Iris pigment epithelial cell (primary cell): ENCODE measurements at regions not wholly inside any gene's neighbourhood (a gene's known extent, or its start where the extent isn't known, plus 50 kb on each side); places are given as distances from the start of the nearest gene placed in this dataset.
"Not testable (repeated sequence)": the region's sequence is repeated elsewhere in the genome, so short reads cannot be mapped to it uniquely, and the experiment has no call there.

Source experiments
- DNase-seq: peaks from one replicate; pipeline ENCODE4 v3.0.0-alpha.2; 2011; ENCODE audit warnings: low read depth

DNA sequence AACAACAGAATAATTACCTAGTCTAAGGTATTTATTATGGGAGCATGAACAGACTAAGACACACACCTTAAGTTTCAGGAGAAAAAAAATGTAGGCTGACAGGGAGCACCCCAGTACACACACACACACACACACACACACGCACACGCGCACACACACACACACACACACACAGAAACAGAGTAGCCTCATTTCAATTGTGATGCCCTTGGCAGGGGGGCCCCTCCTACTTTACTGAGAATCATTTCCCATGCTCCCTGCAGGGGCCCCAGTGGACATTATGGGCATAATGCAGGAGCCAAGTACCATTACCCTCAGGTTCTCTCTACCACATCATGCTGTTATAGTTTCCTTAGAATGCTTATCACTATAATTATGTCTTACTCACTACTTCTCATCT lies 104.9 kb downstream of the CDC7 start:
- no peak for DNase-seq

DNA sequence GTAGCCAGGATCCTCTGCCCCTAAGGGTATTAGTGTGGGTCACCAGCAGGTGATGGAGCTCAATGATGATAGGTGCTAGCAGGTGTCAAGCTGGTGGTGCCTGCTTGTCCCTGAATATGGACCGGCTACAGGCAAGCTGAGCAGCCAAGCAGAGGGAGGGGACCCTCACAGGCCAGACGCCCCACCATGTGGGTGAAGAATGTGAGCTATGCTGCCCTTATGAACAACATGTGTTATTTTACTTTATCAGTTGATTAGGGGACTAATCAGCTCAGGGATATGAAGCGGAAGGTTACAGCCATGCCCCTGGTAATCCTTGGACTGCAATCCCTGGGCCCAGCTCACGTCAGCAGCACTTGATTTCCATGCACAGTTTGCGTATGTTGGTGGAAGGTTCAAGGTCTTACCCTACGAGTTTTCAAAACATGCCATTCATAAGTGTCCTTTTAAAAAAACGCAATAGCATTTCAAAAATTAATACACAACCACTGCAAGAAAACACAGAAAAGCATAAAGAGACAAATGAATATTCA lies 106.0 kb downstream of the CDC7 start:
- DNase-seq = no peak

DNA sequence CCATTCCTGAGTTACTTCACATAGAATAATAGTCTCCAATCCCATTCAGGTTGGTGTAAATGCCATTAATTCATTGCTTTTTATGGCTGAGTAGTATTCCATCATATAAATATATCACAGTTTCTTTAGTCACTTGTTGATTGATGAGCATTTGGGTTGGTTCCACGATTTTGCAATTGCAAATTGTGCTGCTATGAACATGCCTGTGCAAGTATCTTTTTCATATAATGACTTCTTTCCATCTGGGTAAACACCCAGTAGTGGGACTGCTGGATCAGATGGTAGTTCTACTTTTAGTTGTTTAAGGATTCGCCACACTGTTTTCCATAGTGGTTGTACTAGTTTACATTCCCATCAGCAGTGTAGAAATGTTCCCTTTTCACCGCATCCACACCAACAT lies 107.0 kb downstream of the CDC7 start:
- not testable (repeated sequence) for DNase-seq

DNA sequence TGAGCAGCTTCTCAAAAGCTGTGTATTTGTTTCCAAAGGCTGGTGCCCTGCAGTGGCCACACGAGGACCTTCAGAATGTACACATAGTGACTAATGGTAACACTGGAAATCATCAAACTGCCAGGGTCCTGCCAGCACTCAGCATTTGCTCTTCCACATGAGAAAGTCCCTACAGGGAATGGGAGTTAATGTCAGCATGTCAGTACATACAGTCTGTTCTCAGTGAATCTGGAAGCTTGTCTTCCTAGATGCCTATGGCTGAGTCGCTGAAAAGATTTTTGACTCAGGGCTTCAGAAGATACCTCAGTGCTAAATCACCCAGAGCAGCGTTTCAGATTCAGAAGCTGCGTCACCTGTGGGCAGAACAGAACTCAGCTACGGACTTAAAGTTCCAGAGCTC lies 108.2 kb downstream of the CDC7 start:
- peak; percentile 61 for DNase-seq

DNA sequence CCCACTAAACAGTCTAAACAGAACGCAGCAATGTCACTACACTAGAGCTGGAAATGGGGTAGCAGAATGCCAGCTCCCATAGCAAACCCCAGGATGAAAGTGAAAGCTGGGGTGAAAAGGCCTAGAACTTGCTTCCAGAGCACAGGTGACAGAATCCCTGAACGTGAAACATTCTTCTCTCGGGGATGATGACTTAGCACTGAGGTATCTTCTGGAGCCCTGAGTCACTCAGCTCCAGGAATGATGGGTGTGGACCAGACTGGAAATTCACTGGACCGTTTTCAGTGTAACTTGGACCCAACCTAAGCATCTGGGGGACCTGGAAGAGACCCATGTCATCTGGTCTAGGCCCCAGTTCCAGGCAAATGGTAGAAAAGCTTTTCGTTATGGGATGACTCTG lies 108.9 kb downstream of the CDC7 start:
- peak; percentile 54 for DNase-seq

DNA sequence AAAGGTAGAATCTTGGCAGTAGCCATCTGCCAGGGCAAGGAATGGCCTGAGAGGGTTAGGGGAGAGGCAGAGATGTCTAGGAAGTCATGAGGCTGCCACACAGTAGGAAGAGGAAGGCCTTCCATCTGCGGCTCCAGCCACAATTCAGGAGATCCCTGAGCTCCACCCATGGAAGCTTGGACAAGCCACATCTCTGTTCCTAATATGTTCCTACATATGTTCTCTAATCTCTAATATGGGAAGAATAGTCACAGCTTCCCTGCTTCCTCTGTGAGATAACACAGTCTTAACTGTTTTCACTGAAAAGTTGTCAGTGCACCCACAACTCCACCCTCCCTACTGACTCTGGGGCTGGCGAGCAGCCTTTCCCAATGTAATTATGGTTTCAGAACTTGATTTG lies 109.5 kb downstream of the CDC7 start:
- DNase-seq = no peak

DNA sequence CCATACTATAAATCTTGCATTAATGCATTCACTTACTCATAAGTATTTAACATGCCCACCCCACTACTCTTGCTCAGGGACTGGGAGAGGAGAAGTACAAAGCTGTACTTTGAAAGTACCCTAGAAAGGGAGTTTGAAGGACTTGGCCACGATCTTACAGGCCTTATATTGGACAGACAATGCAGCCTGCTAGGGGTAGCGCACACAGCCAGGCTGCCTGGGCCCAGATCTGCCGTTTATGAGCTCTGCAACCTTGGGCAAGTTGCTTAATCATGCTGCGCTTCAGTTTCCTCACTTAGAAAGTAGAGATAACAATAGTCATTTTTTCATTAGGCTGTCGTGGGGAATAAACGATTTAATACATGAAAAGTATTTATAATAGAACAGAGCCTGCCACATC lies 110.1 kb downstream of the CDC7 start:
- peak; percentile 23 for DNase-seq

DNA sequence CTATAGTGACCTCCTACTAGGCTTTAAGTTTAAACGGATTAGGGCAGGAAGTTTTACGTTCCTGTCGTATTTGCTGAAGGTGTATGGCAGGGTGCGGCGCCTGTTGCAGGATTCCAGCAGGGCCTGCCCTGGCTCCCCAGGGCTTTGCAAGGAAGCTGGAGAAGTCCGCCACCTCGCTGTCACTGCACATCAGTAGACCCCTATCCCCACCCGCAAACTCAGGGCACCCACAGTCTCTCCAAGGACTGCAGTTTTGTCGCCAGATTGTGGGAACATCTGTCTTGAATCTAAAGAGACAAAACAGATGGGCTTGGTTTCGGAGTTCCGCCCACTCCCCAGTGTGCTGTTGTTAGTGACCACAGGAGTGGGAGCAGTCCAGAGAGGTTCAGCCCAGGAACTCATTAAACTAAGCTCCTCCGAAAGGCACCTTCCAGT lies 110.8 kb downstream of the CDC7 start:
- peak; percentile 23 for DNase-seq

DNA sequence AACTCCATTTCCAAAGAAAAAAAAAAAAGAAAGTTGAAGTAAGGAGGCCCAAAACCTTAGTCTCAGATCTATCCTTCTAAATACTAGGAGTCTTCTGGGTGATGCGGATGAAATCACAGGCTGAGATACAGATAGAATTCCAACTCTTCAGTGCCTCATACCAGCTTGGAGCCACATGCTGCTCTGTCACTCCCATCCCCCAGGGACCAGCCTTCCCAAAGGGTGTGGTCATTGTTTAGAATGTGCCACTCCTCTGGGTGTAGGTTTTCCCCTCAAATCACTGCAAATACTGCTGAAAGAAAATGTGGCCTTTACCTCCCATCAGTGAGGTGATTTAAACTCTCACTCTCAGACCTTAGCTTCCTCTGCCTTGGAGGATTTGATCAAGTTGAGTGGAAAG lies 112.9 kb downstream of the CDC7 start:
- DNase-seq = no peak

DNA sequence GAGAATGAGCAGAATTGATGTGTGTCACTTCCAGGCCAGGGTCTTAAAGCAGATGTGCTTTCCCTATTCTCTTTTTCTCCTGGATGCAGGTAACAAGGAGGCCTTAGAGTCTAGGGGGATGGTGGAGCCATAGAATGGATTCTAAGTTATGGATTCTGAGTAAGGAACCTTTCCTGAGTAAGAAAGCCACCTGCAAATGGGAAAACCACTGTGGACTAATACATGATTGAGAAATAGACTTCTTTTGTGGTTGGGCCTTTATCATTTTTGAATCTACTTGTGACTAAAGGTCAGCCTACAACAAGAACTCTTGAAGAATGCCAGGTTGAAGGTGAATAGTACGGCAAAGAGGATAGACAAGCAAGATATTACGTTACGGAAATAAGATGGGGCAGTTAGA lies 116.1 kb downstream of the CDC7 start:
- DNase-seq = no peak

DNA sequence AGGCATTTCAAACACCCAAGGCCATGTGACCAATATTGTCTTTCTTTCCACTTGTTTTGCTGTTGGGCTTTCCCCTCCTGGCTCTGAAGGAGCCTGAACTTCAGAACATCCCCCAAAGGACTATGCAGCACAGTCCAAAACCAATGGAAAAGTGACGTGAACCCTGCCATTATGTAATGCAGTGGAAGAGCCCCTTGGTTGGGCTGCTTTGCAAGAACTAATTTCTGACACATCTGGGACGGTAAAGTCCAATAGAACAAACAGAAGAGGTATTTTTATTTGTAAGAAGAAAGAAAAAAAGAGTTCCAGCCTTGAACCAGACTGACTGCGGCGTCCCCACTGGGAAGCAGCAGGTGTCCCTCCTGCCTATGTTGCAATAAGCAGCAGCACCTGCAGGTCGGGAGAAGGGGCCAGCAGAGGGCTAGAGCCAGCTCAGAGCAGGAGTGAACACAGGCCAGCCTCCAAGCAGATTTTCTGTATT lies 116.7 kb downstream of the CDC7 start:
- no peak for DNase-seq

DNA sequence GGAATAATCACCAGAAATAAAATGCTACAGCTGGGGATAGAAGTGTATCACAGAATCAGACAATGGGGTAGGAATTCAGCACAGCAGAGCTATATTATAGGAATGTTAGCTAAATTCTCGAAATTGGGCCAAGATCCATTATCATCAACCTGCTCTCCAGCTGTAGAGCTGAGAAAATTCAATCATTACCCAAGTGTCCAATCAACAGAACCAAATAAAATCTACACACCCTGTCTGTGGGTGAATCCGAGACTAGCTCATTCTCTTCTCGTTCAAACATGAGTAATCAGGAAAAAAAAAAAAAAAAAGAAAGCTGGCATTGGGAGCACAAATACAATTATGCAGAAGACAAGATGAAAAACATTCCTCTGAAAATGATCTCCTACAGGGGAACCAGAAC lies 119.2 kb downstream of the CDC7 start:
- no peak for DNase-seq

DNA sequence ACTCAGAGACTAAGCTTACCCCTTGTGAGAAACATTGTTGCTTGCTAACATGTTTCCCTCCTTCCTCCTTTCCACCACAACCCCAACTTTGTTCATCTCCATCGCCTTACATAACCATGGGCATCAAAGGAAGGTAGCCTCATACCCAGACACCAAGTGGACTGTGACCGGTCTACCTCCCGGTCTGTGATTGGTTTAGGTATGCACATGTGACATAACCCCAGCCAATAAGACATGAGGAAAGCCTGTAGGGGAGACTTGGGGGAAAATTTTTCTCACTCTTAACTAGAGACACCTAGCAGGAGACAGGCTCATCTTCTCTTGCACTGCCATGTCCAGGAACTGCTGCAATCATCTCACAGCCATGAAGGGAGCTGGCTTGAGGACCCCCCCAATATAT lies 120.7 kb downstream of the CDC7 start:
- no peak for DNase-seq

DNA sequence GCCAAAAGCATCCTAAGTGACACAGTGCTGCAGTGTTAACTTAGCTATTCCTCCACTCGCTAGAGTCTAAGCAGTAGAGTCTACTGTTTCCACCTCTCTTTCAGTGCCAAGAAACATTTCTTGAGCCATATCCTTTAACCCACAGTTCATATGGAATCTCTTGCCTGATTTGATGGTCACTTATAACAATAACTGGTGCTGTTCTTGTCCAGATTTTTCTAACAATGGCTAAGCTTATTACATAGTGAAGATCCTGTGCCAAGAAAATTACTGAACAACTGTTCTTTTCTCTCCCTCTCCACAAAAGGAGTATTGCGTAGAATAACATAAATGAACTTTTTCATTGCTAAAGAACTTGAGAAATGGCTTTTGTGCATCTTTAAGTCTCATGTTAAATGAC lies 121.3 kb downstream of the CDC7 start:
- DNase-seq = no peak

DNA sequence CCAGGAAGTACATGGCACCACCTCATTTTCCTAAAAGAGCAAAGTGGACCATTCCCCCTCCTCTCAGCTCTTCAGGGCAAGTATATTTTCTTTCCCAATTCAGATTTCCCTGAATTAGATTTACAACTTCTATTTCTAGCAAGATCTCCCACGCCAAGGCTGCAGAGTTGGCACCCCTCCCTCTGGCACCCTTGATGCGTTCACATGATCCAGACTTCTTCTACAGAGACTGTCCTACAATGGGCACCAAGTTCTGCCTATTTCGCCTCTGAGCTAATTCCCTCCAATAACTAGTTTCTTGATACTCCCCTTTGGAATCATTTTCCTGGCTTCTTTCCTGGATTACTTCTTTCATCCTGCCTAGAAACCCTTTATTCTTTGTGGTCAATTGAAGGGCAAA lies 122.0 kb downstream of the CDC7 start:
- no peak for DNase-seq

DNA sequence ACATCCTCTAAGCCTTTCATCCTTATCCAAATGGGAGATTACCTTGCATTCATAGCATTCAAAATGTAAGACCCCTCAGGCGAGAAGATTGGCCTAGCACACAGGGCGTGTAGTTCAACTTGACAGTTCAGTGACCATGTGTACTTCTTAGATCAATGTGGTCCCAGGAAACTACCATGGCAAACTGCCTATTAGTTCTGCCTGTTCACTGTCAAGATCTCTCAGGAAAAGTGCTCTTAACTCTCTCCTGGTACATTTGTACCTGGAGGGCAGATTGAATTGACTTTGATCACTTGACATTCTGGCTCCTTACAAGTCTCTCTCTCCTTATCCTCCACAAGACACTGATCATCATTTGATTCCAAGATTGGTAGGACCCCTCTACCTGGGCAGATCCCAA lies 122.4 kb downstream of the CDC7 start:
- no peak for DNase-seq

DNA sequence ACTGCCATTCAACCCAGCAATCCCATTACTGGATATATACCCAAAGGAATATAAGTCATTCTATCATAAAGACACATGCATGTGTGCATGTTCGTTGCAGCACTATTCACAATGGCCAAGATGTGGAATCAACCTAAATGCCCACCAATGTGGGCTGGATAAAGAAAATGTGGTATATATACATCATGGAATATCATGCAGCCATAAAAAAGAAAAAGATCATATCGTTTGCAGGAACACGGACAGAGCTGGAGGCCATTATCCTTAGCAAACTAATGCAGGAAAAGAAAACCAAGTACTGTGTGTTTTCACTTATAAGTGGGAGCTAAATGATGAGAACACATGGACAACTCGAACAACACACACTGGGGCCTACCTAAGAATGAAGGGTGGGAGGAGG lies 123.7 kb downstream of the CDC7 start:
- DNase-seq = no peak
